ENCODE measurements at regions not wholly inside any gene's neighbourhood (a gene's known extent, or its start where the extent isn't known, plus 50 kb on each side); places are given as distances from the start of the nearest gene placed in this dataset.

- no peak overlapping the region for H3K27ac ChIP-seq
- TF ChIP-seq POLR2A (IDR thresholded peaks at IDR 0.05): no peak
- no peak for TF ChIP-seq EP300 (IDR thresholded peaks at IDR 0.05)
- no peak for TF ChIP-seq POLR2AphosphoS5 (IDR thresholded peaks at IDR 0.05)
- TF ChIP-seq, protein P1, sequence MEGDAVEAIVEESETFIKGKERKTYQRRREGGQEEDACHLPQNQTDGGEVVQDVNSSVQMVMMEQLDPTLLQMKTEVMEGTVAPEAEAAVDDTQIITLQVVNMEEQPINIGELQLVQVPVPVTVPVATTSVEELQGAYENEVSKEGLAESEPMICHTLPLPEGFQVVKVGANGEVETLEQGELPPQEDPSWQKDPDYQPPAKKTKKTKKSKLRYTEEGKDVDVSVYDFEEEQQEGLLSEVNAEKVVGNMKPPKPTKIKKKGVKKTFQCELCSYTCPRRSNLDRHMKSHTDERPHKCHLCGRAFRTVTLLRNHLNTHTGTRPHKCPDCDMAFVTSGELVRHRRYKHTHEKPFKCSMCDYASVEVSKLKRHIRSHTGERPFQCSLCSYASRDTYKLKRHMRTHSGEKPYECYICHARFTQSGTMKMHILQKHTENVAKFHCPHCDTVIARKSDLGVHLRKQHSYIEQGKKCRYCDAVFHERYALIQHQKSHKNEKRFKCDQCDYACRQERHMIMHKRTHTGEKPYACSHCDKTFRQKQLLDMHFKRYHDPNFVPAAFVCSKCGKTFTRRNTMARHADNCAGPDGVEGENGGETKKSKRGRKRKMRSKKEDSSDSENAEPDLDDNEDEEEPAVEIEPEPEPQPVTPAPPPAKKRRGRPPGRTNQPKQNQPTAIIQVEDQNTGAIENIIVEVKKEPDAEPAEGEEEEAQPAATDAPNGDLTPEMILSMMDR (IDR thresholded peaks at IDR 0.05): no peak
- no peak overlapping the region for H3K4me3 ChIP-seq
- DNase-seq: no peak
- no peak for ATAC-seq (ENCODE audit: low FRiP score in 2 of 2)
- H3K27me3 ChIP-seq: no peaks in the 10 kb centered on the region
- no peaks in the 10 kb centered on the region for H3K36me3 ChIP-seq
- H3K4me1 ChIP-seq: no peaks in the 10 kb centered on the region
- 82 to 91% methylated on average over 2 of the region's 2 CpGs for WGBS, 2 donors
- H3K9me3 ChIP-seq: no peaks in the 10 kb centered on the region
Observed at GRCh38 chr12:88318726-88319125, 176.6 kb downstream of the TMTC3 start.

DNA sequence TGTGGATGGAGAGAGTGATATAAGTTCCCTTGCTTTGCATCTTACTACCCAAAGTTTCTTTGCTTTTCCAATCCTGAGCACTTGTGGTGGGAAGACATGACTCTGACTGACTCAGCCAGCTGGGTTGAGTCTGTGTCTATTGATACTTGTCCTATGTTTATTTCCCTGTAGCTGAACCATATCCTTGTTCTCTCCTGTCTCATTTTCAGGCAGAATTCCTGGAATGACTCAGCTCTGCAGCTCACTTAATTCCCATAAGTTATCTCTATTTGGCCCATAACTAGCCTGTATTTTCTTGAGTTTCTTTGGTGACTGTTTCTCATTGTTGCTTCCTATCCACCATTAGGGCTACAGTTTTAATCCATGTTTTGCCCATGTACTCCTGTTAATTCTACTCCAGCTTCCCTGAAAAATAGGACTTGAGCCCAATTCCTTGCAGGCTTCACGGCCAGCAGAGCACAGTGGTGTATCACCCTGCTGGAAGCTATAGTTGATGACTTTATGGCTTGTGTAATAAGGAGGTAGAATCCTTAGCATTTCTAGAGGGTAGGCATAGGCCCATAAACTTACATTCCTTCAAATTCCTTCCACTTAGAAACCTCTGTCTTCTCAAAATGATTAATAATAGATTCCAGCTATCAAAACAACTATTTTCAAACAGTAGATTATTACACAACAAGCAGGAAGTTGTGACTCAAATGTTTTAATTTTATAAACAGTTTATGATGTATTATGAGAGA lies 183.1 kb downstream of the TMTC3 start:
- no peaks in the 10 kb centered on the region for H3K9me3 ChIP-seq
- no peaks in the 10 kb centered on the region for H3K27me3 ChIP-seq
- no peaks in the 10 kb centered on the region for H3K36me3 ChIP-seq
- WGBS, 2 donors: 39 to 74% methylated on average over 1 of the region's 1 CpG
- DNase-seq: no peak
- TF ChIP-seq, protein P1 (IDR thresholded peaks at IDR 0.05): no peak
- TF ChIP-seq POLR2AphosphoS5 (IDR thresholded peaks at IDR 0.05) (no peak), EP300 (IDR thresholded peaks at IDR 0.05) (no peak), POLR2A (IDR thresholded peaks at IDR 0.05) (no peak)
- no peak overlapping the region for H3K4me3 ChIP-seq
- peak; percentile 19 to 80 for ATAC-seq (ENCODE audit: low FRiP score in 2 of 2)
- peak overlapping the region in 1 of 4 donors; percentile 47 for H3K27ac ChIP-seq
- peaks cover 0 to 4% (median 0%) of the 10 kb centered on the region in 4 donors for H3K4me1 ChIP-seq

GRCh38 chr12:88325816-88326189 lies 183.7 kb downstream of the TMTC3 start:
- no peak overlapping the region for H3K27ac ChIP-seq
- peak in 1 of 2 donors; percentile 7 for ATAC-seq (ENCODE audit: low FRiP score in 2 of 2)
- no peaks in the 10 kb centered on the region for H3K36me3 ChIP-seq
- H3K9me3 ChIP-seq: no peaks in the 10 kb centered on the region
- no peak overlapping the region for H3K4me3 ChIP-seq
- WGBS, 2 donors: 56 to 57% methylated on average over 4 of the region's 4 CpGs
- peaks cover 0 to 4% (median 0%) of the 10 kb centered on the region in 4 donors for H3K4me1 ChIP-seq
- TF ChIP-seq POLR2AphosphoS5 (IDR thresholded peaks at IDR 0.05) (no peak), EP300 (IDR thresholded peaks at IDR 0.05) (no peak), POLR2A (IDR thresholded peaks at IDR 0.05) (no peak)
- TF ChIP-seq, protein P1 (IDR thresholded peaks at IDR 0.05): no peak
- DNase-seq: no peak
- H3K27me3 ChIP-seq: no peaks in the 10 kb centered on the region

DNA sequence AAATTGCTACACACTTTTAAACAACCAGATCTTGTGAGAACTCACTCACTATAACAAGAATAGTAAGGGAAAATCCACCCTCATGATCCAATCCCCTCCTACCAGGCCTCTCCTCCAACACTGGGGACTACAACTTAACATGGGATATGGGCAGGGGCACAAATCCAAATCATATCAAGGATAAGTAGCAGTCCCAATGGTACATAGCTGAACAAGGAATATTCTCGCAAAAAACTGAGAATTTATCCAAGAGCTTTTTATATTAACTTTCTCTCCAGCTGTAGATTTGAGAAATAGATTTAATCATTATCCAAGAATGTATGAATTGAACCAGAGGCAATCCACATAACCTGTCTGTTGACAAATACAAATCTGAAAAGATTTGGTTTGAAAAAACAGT lies 185.2 kb downstream of the TMTC3 start:
- Histone ChIP-seq H3K4me1 (peaks cover 0 to 4% (median 0%) of the 10 kb centered on the region in 4 donors), H3K36me3 (no peaks in the 10 kb centered on the region), H3K9me3 (no peaks in the 10 kb centered on the region), H3K27ac (no peak overlapping the region), H3K27me3 (no peaks in the 10 kb centered on the region), H3K4me3 (no peak overlapping the region)
- no peak for ATAC-seq (ENCODE audit: low FRiP score in 2 of 2)
- WGBS, 2 donors: 85 to 93% methylated on average over 1 of the region's 1 CpG
- TF ChIP-seq EP300 (IDR thresholded peaks at IDR 0.05): no peak
- TF ChIP-seq, protein P1 (IDR thresholded peaks at IDR 0.05): no peak
- no peak for TF ChIP-seq POLR2A (IDR thresholded peaks at IDR 0.05)
- no peak for TF ChIP-seq POLR2AphosphoS5 (IDR thresholded peaks at IDR 0.05)
- no peak for DNase-seq

- DNase-seq: no peak
- no peaks in the 10 kb centered on the region for H3K9me3 ChIP-seq
- 68 to 77% methylated on average over 3 of the region's 3 CpGs for WGBS, 2 donors
Observed at GRCh38 chr12:88328090-88328489, 186.0 kb downstream of the TMTC3 start.

More at GRCh38 chr12:88328090-88328489, 186.0 kb downstream of the TMTC3 start:
- H3K36me3 ChIP-seq: no peaks in the 10 kb centered on the region
- H3K27me3 ChIP-seq: no peaks in the 10 kb centered on the region
- no peak overlapping the region for H3K27ac ChIP-seq
- TF ChIP-seq POLR2A (IDR thresholded peaks at IDR 0.05): no peak
- no peak for TF ChIP-seq POLR2AphosphoS5 (IDR thresholded peaks at IDR 0.05)
- TF ChIP-seq EP300 (IDR thresholded peaks at IDR 0.05): no peak
- TF ChIP-seq, protein P1 (IDR thresholded peaks at IDR 0.05): no peak
- ATAC-seq (ENCODE audit: low FRiP score in 2 of 2): no peak
- H3K4me1 ChIP-seq: peaks cover 0 to 4% (median 0%) of the 10 kb centered on the region in 4 donors
- no peak overlapping the region for H3K4me3 ChIP-seq

Data from upper lobe of left lung (tissue), 6 donors.